ENCODE measurements at regions not wholly inside any gene's neighbourhood (a gene's known extent, or its start where the extent isn't known, plus 50 kb on each side); places are given as distances from the start of the nearest gene placed in this dataset.

GRCh38 chr5:5629607-5629978 lies 207.1 kb downstream of the ICE1 start:
- no peak for DNase-seq (ENCODE audit: low spot score)

GRCh38 chr5:5628866-5629606 lies 206.6 kb downstream of the ICE1 start:
- DNase-seq (ENCODE audit: low spot score): no peak

- no peak for DNase-seq (ENCODE audit: low spot score)
Measured at GRCh38 chr5:5626412-5626811, 203.9 kb downstream of the ICE1 start.

- DNase-seq (ENCODE audit: low spot score): no peak
Measured at GRCh38 chr5:5625491-5625890, 203.0 kb downstream of the ICE1 start.

GRCh38 chr5:5623397-5623796 lies 200.9 kb downstream of the ICE1 start:
- no peak for DNase-seq (ENCODE audit: low spot score)

- DNase-seq (ENCODE audit: low spot score): no peak
Measured at GRCh38 chr5:5622806-5623205, 200.3 kb downstream of the ICE1 start.

- DNase-seq (ENCODE audit: low spot score): no peak
Measured at GRCh38 chr5:5619546-5619945, 197.1 kb downstream of the ICE1 start.

- DNase-seq (ENCODE audit: low spot score): no peak
Measured at GRCh38 chr5:5617024-5617423, 194.5 kb downstream of the ICE1 start.

GRCh38 chr5:5616247-5616895 lies 193.9 kb downstream of the ICE1 start:
- DNase-seq (ENCODE audit: low spot score): no peak

- no peak for DNase-seq (ENCODE audit: low spot score)
Measured at GRCh38 chr5:5615569-5615968, 193.1 kb downstream of the ICE1 start.

GRCh38 chr5:5613261-5613990 lies 190.9 kb downstream of the ICE1 start:
- no peak for DNase-seq (ENCODE audit: low spot score)

- DNase-seq (ENCODE audit: low spot score): no peak
Measured at GRCh38 chr5:5612096-5612495, 189.6 kb downstream of the ICE1 start.

- DNase-seq (ENCODE audit: low spot score): no peak
Measured at GRCh38 chr5:5609935-5610334, 187.5 kb downstream of the ICE1 start.

GRCh38 chr5:5605170-5605764 lies 182.8 kb downstream of the ICE1 start:
- DNase-seq (ENCODE audit: low spot score): no peak

GRCh38 chr5:5602554-5602953 lies 180.1 kb downstream of the ICE1 start:
- DNase-seq (ENCODE audit: low spot score): no peak

- no peak for DNase-seq (ENCODE audit: low spot score)
Measured at GRCh38 chr5:5598547-5599113, 176.2 kb downstream of the ICE1 start.

- no peak for DNase-seq (ENCODE audit: low spot score)
Measured at GRCh38 chr5:5593391-5593790, 170.9 kb downstream of the ICE1 start.

- DNase-seq (ENCODE audit: low spot score): no peak
Measured at GRCh38 chr5:5592541-5592940, 170.1 kb downstream of the ICE1 start.

- DNase-seq (ENCODE audit: low spot score): no peak
Measured at GRCh38 chr5:5591567-5591966, 169.1 kb downstream of the ICE1 start.

GRCh38 chr5:5589857-5590256 lies 167.4 kb downstream of the ICE1 start:
- no peak for DNase-seq (ENCODE audit: low spot score)

- DNase-seq (ENCODE audit: low spot score): no peak
Measured at GRCh38 chr5:5588887-5589826, 166.7 kb downstream of the ICE1 start.
